ENCODE measurements at regions not wholly inside any gene's neighbourhood (a gene's known extent, or its start where the extent isn't known, plus 50 kb on each side); places are given as distances from the start of the nearest gene placed in this dataset.

- TF ChIP-seq CHD7 (IDR thresholded peaks at IDR 0.05; ENCODE audit: insufficient replicate concordance, low read length) (no peak), SP2 (IDR thresholded peaks at IDR 0.05; ENCODE audit: low read length) (no peak), SUZ12 (IDR thresholded peaks at IDR 0.05; ENCODE audit: low read length) (no peak), ASH2L (IDR thresholded peaks at IDR 0.05; ENCODE audit: low read length) (no peak), SP4 (IDR thresholded peaks at IDR 0.05; ENCODE audit: low read length) (no peak), NRF1 (IDR thresholded peaks at IDR 0.05; ENCODE audit: low read depth, low read length) (no peak)
Measured at GRCh38 chr3:18075799-18076198, 333.4 kb upstream of the TBC1D5 start (continued).

All from H1 (cell line).